Memory B cell (primary cell): ENCODE measurements at regions not wholly inside any gene's neighbourhood (a gene's known extent, or its start where the extent isn't known, plus 50 kb on each side); places are given as distances from the start of the nearest gene placed in this dataset.
A peak's percentile ranks its signal among the peaks of the same experiment; 100 is the strongest.

ENCODE experiments used
- ATAC-seq: fragments of 150-1000 bp; cut with Tn5 transposase; 2 replicates; pipeline ENCODE4 v1.10.0; 2021; ENCODE audit warnings: low read depth, mild to moderate bottlenecking, moderate library complexity
- DNase-seq, 2 donors: peaks; one replicate each; pipeline ENCODE4 v3.0.0; 2022; ENCODE audit warnings: low spot score in 2 of 2
- H3K27ac Mint-ChIP-seq: one replicate; pipeline ENCODE4 v1.8.0; 2022; ENCODE audit warnings: mild to moderate bottlenecking, moderate library complexity, mixed read lengths
- H3K27me3 Mint-ChIP-seq: one replicate; pipeline ENCODE4 v1.8.0; 2022; ENCODE audit warnings: mixed read lengths
- H3K36me3 Mint-ChIP-seq: one replicate; pipeline ENCODE4 v1.8.0; 2022; ENCODE audit warnings: mild to moderate bottlenecking, mixed read lengths
- H3K4me1 Mint-ChIP-seq: one replicate; pipeline ENCODE4 v1.8.0; 2022; ENCODE audit warnings: mixed read lengths
- H3K4me3 Mint-ChIP-seq: one replicate; pipeline ENCODE4 v1.8.0; 2022; ENCODE audit warnings: mild to moderate bottlenecking, moderate library complexity, mixed read lengths
- H3K9me3 Mint-ChIP-seq: one replicate; pipeline ENCODE4 v1.8.0; 2022; ENCODE audit warnings: mixed read lengths

- H3K27me3 Mint-ChIP-seq = peaks cover 5% of the 10 kb centered on the region
- no peak overlapping the region for H3K27ac Mint-ChIP-seq
- no peaks in the 10 kb centered on the region for H3K9me3 Mint-ChIP-seq
- no peaks in the 10 kb centered on the region for H3K36me3 Mint-ChIP-seq
- H3K4me1 Mint-ChIP-seq = no peaks in the 10 kb centered on the region
- DNase-seq (no peak), ATAC-seq (no peak)
- H3K4me3 Mint-ChIP-seq = no peak overlapping the region
These were observed 693.9 kb upstream of the ID2 start for GRCh38 chr2:7987992-7988391.

GRCh38 chr2:7988440-7988839, 693.4 kb upstream of the ID2 start:
- Mint-ChIP-seq H3K4me3 (no peak overlapping the region), H3K27ac (no peak overlapping the region), H3K27me3 (peaks cover 5% of the 10 kb centered on the region), H3K9me3 (no peaks in the 10 kb centered on the region), H3K4me1 (no peaks in the 10 kb centered on the region), H3K36me3 (no peaks in the 10 kb centered on the region)
- no peak for ATAC-seq
- no peak for DNase-seq

- DNase-seq (no peak), ATAC-seq (no peak)
- Mint-ChIP-seq H3K27me3 (peaks cover 5% of the 10 kb centered on the region), H3K27ac (no peak overlapping the region), H3K9me3 (no peaks in the 10 kb centered on the region), H3K4me3 (no peak overlapping the region), H3K36me3 (no peaks in the 10 kb centered on the region), H3K4me1 (no peaks in the 10 kb centered on the region)
These were observed 692.0 kb upstream of the ID2 start for GRCh38 chr2:7989823-7990222.

GRCh38 chr2:7992612-7993602, 688.9 kb upstream of the ID2 start:
- ATAC-seq (no peak), DNase-seq (no peak)
- Mint-ChIP-seq H3K27me3 (peaks cover 12% of the 10 kb centered on the region), H3K4me3 (no peak overlapping the region), H3K27ac (no peak overlapping the region), H3K4me1 (no peaks in the 10 kb centered on the region), H3K9me3 (no peaks in the 10 kb centered on the region), H3K36me3 (no peaks in the 10 kb centered on the region)

GRCh38 chr2:7994397-7994951, 687.4 kb upstream of the ID2 start:
- no peak overlapping the region for H3K27ac Mint-ChIP-seq
- peaks cover 12% of the 10 kb centered on the region for H3K27me3 Mint-ChIP-seq
- H3K4me1 Mint-ChIP-seq = no peaks in the 10 kb centered on the region
- no peaks in the 10 kb centered on the region for H3K36me3 Mint-ChIP-seq
- DNase-seq (no peak), ATAC-seq (no peak)
- no peak overlapping the region for H3K4me3 Mint-ChIP-seq
- H3K9me3 Mint-ChIP-seq = no peaks in the 10 kb centered on the region

GRCh38 chr2:7997279-7997678, 684.6 kb upstream of the ID2 start:
- Mint-ChIP-seq H3K4me1 (peaks cover 2% of the 10 kb centered on the region), H3K9me3 (no peaks in the 10 kb centered on the region), H3K36me3 (no peaks in the 10 kb centered on the region), H3K4me3 (no peak overlapping the region), H3K27ac (no peak overlapping the region), H3K27me3 (peaks cover 13% of the 10 kb centered on the region)
- ATAC-seq (no peak), DNase-seq (no peak)

GRCh38 chr2:7999683-8000476, 682.0 kb upstream of the ID2 start:
- Mint-ChIP-seq H3K36me3 (no peaks in the 10 kb centered on the region), H3K4me1 (peaks cover 7% of the 10 kb centered on the region), H3K4me3 (no peak overlapping the region), H3K27ac (no peak overlapping the region), H3K27me3 (peaks cover 11% of the 10 kb centered on the region), H3K9me3 (no peaks in the 10 kb centered on the region)
- ATAC-seq = no peak
- DNase-seq = no peak

- Mint-ChIP-seq H3K27me3 (peaks cover 8% of the 10 kb centered on the region), H3K4me1 (peaks cover 7% of the 10 kb centered on the region), H3K4me3 (no peak overlapping the region), H3K9me3 (no peaks in the 10 kb centered on the region), H3K27ac (no peak overlapping the region), H3K36me3 (no peaks in the 10 kb centered on the region)
- ATAC-seq (no peak), DNase-seq (no peak)
These were observed 681.0 kb upstream of the ID2 start for GRCh38 chr2:8000870-8001269.

GRCh38 chr2:8002765-8003393, 679.0 kb upstream of the ID2 start:
- ATAC-seq (no peak), DNase-seq (no peak)
- Mint-ChIP-seq H3K27ac (no peak overlapping the region), H3K27me3 (peaks cover 7% of the 10 kb centered on the region), H3K4me1 (peaks cover 7% of the 10 kb centered on the region), H3K9me3 (no peaks in the 10 kb centered on the region), H3K36me3 (no peaks in the 10 kb centered on the region), H3K4me3 (no peak overlapping the region)

GRCh38 chr2:8003462-8004075, 678.3 kb upstream of the ID2 start:
- no peaks in the 10 kb centered on the region for H3K9me3 Mint-ChIP-seq
- ATAC-seq (no peak), DNase-seq (no peak)
- peaks cover 7% of the 10 kb centered on the region for H3K4me1 Mint-ChIP-seq
- peaks cover 7% of the 10 kb centered on the region for H3K27me3 Mint-ChIP-seq
- H3K4me3 Mint-ChIP-seq = no peak overlapping the region
- H3K27ac Mint-ChIP-seq = no peak overlapping the region
- H3K36me3 Mint-ChIP-seq = no peaks in the 10 kb centered on the region

- Mint-ChIP-seq H3K27me3 (peaks cover 7% of the 10 kb centered on the region), H3K4me3 (no peak overlapping the region), H3K9me3 (no peaks in the 10 kb centered on the region), H3K27ac (no peak overlapping the region), H3K36me3 (no peaks in the 10 kb centered on the region), H3K4me1 (peaks cover 7% of the 10 kb centered on the region)
- ATAC-seq (peak; percentile 21), DNase-seq (no peak)
These were observed 677.6 kb upstream of the ID2 start for GRCh38 chr2:8004250-8004681.

- Mint-ChIP-seq H3K4me3 (no peak overlapping the region), H3K27ac (no peak overlapping the region), H3K9me3 (no peaks in the 10 kb centered on the region), H3K36me3 (no peaks in the 10 kb centered on the region), H3K27me3 (peaks cover 7% of the 10 kb centered on the region), H3K4me1 (peaks cover 6% of the 10 kb centered on the region)
- ATAC-seq (no peak), DNase-seq (no peak)
These were observed 675.7 kb upstream of the ID2 start for GRCh38 chr2:8006181-8006580.

- Mint-ChIP-seq H3K4me1 (peaks cover 6% of the 10 kb centered on the region), H3K36me3 (no peaks in the 10 kb centered on the region), H3K9me3 (no peaks in the 10 kb centered on the region), H3K4me3 (no peak overlapping the region), H3K27me3 (peaks cover 7% of the 10 kb centered on the region), H3K27ac (no peak overlapping the region)
- no peak for DNase-seq
- no peak for ATAC-seq
These were observed 675.2 kb upstream of the ID2 start for GRCh38 chr2:8006626-8007025.
